ENCODE measurements at regions not wholly inside any gene's neighbourhood (a gene's known extent, or its start where the extent isn't known, plus 50 kb on each side); places are given as distances from the start of the nearest gene placed in this dataset.
"Not testable (repeated sequence)": the region's sequence is repeated elsewhere in the genome, so short reads cannot be mapped to it uniquely, and the experiment has no call there.

DNA sequence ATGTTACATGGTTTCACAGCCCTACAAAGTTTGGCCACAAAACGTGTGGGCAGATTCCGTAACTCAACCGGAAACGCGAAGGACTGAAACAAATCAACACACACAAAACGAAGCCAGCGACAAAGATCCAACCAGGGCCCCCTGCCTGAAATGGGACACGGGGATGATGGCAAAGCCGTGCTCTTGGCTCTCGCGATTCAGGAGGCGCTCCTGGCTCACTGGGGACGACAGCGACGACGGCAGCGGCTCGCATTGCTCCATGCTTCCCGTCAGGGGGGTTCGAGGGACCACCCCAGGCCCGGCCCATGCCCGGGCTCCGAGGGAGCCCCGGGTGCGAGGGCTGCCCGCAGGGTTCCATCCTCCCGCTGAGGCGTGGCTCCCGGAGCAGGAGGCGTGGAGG is 4786.8 kb upstream of the OR11H1 start:
- no peaks in the 10 kb centered on the region for H3K36me3 ChIP-seq
- TF ChIP-seq EP300 (IDR thresholded peaks at IDR 0.05) (no peak), POLR2A (IDR thresholded peaks at IDR 0.05) (no peak), CTCF (IDR thresholded peaks at IDR 0.05) (no peak)
- peaks cover 0 to 27% (median 0%) of the 10 kb centered on the region in 4 donors for H3K9me3 ChIP-seq
- no peak overlapping the region for H3K4me3 ChIP-seq
- 67 to 68% methylated on average over 26 to 30 of the region's 30 CpGs for WGBS, 2 donors
- no peak for DNase-seq (ENCODE audit: low spot score in 2 of 2)
- H3K4me1 ChIP-seq, result no peaks in the 10 kb centered on the region
- no peaks in the 10 kb centered on the region for H3K27me3 ChIP-seq
- no peak overlapping the region for H3K27ac ChIP-seq

- DNase-seq (ENCODE audit: low spot score in 2 of 2); H3K27me3 ChIP-seq; H3K36me3 ChIP-seq; H3K27ac ChIP-seq; H3K4me1 ChIP-seq; H3K4me3 ChIP-seq: not testable (repeated sequence)
- peaks cover 0 to 25% (median 0%) of the 10 kb centered on the region in 4 donors for H3K9me3 ChIP-seq
- 68 to 75% methylated on average over 74 to 75 of the region's 76 CpGs for WGBS, 2 donors
Measured at GRCh38 chr22:10741776-10742630, 4786.0 kb upstream of the OR11H1 start.

DNA sequence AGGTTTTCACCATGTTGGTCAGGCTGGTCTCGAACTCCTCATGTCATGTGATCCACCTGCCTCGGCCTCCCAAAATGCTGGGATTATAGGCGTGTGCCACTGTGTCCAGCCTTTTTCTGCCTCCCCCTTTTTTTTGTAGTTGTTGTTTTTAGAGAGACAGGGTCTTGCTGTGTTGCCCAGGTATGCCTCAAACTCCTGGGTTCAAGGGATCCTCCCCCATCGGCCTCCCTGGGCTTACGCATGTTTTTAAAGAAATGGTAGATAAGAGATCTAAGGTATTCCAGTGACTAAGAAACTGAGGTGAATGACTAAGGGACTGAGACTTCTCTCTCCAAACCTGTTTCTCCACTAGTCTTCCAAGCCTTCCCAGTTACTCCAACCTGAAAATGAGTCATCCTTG is 4781.6 kb upstream of the OR11H1 start:
- not testable (repeated sequence) for H3K27me3 ChIP-seq; H3K36me3 ChIP-seq; H3K4me3 ChIP-seq; H3K4me1 ChIP-seq; DNase-seq (ENCODE audit: low spot score in 2 of 2); H3K27ac ChIP-seq
- 75 to 82% methylated on average over 3 to 5 of the region's 5 CpGs for WGBS, 2 donors
- peaks cover 0 to 14% (median 1%) of the 10 kb centered on the region in 4 donors for H3K9me3 ChIP-seq

DNA sequence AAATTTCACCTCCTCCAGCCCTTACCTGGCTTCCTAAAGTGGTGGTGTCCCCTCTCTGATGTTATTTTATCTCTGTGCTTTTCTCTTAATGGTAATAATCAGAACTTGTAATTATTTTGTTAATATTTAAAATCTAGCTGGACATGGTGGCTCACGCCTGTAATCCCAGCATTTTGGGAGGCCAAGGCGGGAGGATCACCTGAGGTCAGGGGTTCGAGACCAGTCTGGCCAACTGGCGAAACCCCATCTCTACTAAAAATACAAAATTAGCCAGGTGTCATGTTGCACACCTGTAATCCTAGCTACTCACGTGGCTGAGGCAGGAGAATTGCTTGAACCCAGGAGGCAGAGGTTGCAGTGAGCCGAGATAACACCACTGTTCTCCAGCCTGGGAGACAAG is 4780.8 kb upstream of the OR11H1 start:
- not testable (repeated sequence) for DNase-seq (ENCODE audit: low spot score in 2 of 2); H3K4me3 ChIP-seq; H3K27ac ChIP-seq; H3K36me3 ChIP-seq; H3K27me3 ChIP-seq; H3K4me1 ChIP-seq; H3K9me3 ChIP-seq
- 62 to 68% methylated on average over 6 of the region's 6 CpGs for WGBS, 2 donors

DNA sequence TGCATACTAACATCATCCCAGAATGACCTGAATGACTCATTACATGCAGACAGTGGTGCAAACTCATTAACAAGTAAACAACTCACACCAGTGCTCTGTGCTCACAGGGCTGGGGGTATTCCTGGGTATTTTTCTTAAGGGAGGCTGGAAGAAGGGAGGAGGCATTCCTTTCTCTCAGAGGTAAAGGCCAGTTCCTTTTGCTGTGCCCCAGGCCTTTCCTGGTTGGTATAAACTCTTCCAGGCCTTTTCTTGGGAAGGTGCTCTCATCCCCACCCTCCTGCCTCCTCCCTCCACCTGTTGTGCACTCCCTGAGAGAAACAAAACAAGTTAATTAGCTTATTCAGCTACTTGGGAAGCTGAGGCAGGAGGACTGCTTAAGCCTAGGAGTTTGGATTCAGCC is 4779.2 kb upstream of the OR11H1 start:
- H3K9me3 ChIP-seq; H3K27me3 ChIP-seq; H3K27ac ChIP-seq; DNase-seq (ENCODE audit: low spot score in 2 of 2); H3K4me1 ChIP-seq; H3K4me3 ChIP-seq; H3K36me3 ChIP-seq: not testable (repeated sequence)

DNA sequence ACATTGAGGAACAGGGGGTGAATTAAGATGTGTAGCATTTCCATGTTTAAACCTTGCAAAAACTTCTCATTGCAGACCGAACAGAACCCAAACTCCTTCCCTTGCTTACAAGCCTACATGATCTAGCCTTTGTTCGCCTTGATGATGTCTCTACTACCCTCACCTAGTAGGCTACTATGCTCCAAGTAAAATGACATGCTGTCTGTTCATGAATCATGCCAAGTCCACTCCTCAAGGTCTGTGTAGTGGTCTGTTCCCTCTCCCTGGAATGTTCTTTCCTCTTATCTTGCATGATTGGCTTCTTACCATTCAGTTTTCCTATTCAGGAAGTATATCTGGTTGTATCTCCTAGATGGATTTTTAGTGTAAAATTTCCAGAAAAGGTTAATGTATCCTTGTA is 4778.6 kb upstream of the OR11H1 start:
- H3K4me1 ChIP-seq; H3K4me3 ChIP-seq; DNase-seq (ENCODE audit: low spot score in 2 of 2); H3K27me3 ChIP-seq; H3K9me3 ChIP-seq; H3K36me3 ChIP-seq; H3K27ac ChIP-seq: not testable (repeated sequence)
- WGBS, 2 donors, result 34 to 44% methylated on average over 2 of the region's 2 CpGs

DNA sequence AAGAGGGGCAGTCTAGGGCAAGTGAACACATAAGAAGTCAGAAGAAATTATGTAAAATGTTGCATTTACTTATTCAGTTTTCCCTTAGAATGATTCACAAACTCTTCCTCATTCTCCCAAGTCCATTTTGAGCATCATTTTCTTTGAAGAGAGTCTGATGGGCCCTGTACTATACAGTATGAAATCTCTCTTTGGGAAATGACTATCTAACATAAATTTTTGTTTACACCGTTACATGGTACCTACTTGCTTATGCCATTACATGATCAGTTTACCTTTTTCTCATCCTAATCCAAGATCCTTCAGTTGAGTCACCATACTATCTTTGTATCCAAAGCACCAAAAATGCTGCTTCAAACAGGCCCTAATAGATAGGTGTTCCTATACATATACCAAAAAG is 4774.4 kb upstream of the OR11H1 start:
- not testable (repeated sequence) for H3K36me3 ChIP-seq; H3K27me3 ChIP-seq; H3K4me3 ChIP-seq; H3K9me3 ChIP-seq; H3K4me1 ChIP-seq; DNase-seq (ENCODE audit: low spot score in 2 of 2); H3K27ac ChIP-seq
- 56 to 60% methylated on average over 1 of the region's 1 CpG for WGBS, 2 donors

DNA sequence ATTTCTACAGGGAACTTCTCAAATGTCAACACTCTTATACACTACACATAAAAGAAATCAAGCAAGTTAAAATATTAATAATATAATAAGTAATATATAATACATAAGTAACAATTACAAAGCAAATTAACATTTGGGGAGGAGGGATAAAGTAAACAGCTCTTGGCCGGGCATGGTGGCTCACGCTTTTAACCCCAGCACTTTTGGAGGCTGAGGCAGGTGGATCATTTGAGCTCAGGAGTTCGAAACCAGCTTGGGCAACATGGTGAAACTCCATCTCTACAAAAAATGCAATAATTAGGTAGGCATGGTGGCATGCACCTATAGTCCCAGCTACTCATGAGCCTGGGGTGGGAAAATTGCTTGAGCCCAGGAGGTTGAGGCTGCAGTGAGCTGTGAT is 4772.6 kb upstream of the OR11H1 start:
- WGBS, 2 donors, result 40 to 46% methylated on average over 3 of the region's 3 CpGs

DNA sequence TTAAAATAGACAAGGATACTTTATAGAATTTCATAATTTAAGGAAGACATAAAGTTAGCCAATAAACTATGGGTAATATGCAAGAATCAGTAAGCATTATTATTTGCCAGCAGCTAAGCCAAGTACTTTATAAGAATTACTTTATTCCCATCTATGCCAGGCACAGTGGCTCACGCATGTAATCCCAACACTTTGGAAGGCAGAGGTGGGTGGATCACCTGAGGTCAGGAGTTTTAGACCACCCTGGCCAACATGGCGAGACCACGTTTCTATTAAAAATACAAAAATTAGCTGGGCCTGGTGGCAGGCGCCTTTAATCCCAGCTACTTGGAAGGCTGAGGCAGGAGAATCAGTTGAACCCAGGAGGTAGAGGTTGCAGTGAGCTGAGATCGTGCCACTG is 4767.6 kb upstream of the OR11H1 start:
- not testable (repeated sequence) for H3K9me3 ChIP-seq; H3K27ac ChIP-seq; H3K36me3 ChIP-seq; H3K4me1 ChIP-seq; DNase-seq (ENCODE audit: low spot score in 2 of 2); H3K4me3 ChIP-seq; H3K27me3 ChIP-seq
- WGBS, 2 donors, result 45 to 53% methylated on average over 5 of the region's 5 CpGs

More for the DNA sequence above, 4772.6 kb upstream of the OR11H1 start:
- not testable (repeated sequence) for DNase-seq (ENCODE audit: low spot score in 2 of 2); H3K9me3 ChIP-seq; H3K4me3 ChIP-seq; H3K36me3 ChIP-seq; H3K4me1 ChIP-seq; H3K27ac ChIP-seq; H3K27me3 ChIP-seq

DNA sequence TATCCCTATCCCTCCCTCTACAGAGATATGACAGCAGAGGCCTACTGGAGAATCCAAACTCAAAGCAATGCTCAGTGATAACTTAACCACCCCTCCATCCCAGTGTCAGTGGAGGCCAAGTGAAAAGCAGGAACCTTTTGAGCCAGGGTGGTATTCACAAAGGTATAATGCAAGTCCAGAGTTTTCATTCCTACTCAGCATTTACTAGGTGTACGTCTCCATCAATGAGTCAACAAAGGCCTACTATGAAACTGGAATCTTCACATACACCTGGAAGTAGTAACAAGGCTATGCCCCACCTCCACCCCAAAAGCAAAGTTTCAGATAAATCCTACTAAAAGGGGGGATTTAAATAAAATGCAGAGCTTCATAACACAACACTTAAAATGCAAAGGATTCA is 4761.7 kb upstream of the OR11H1 start:
- H3K27me3 ChIP-seq; H3K4me3 ChIP-seq; H3K36me3 ChIP-seq; H3K4me1 ChIP-seq; H3K27ac ChIP-seq; DNase-seq (ENCODE audit: low spot score in 2 of 2): not testable (repeated sequence)
- H3K9me3 ChIP-seq, result peaks cover 0 to 35% (median 5%) of the 10 kb centered on the region in 4 donors
- 88 to 89% methylated on average over 1 of the region's 1 CpG for WGBS, 2 donors

- not testable (repeated sequence) for DNase-seq (ENCODE audit: low spot score in 2 of 2); H3K4me1 ChIP-seq; H3K4me3 ChIP-seq; H3K27me3 ChIP-seq; H3K36me3 ChIP-seq; H3K27ac ChIP-seq
- peaks cover 0 to 42% (median 7%) of the 10 kb centered on the region in 4 donors for H3K9me3 ChIP-seq
- 74 to 77% methylated on average over 4 of the region's 4 CpGs for WGBS, 2 donors
Measured at GRCh38 chr22:10768875-10769274, 4759.1 kb upstream of the OR11H1 start.

GRCh38 chr22:10771744-10772143 is 4756.2 kb upstream of the OR11H1 start:
- H3K36me3 ChIP-seq; H3K27ac ChIP-seq; DNase-seq (ENCODE audit: low spot score in 2 of 2); H3K27me3 ChIP-seq; H3K4me3 ChIP-seq; H3K4me1 ChIP-seq: not testable (repeated sequence)
- H3K9me3 ChIP-seq, result peaks cover 0 to 40% (median 7%) of the 10 kb centered on the region in 4 donors

DNA sequence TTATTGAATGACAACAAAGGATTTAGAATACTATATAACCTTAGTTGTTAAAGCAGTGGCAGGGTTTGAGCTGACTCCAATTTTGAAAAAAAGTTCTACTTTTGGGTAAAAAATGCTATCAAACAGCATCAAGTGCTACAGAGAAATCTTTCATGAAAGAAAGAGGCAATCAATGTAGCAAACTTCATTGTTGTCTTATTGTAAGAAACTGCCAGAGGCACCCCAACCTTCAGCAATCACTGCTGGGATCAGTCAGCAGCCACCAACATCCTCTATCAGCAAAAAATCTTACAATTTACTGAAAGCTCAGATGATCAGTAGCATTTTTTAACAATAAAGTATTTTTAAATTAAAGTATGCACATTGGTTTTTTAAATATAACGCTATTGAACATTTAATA is 4754.7 kb upstream of the OR11H1 start:
- not testable (repeated sequence) for H3K27ac ChIP-seq; H3K27me3 ChIP-seq; H3K36me3 ChIP-seq; H3K4me1 ChIP-seq; H3K4me3 ChIP-seq; DNase-seq (ENCODE audit: low spot score in 2 of 2)
- WGBS, 2 donors, result 59 to 62% methylated on average over 1 of the region's 1 CpG
- peaks cover 0 to 28% (median 7%) of the 10 kb centered on the region in 4 donors for H3K9me3 ChIP-seq

All from tibial nerve (tissue), 4 donors.